Pancreas (tissue), 10 donors: ENCODE measurements at regions not wholly inside any gene's neighbourhood (a gene's known extent, or its start where the extent isn't known, plus 50 kb on each side); places are given as distances from the start of the nearest gene placed in this dataset.

Experiments used
- ATAC-seq, 4 donors: fragments of 200-7000 bp; cut with Tn5 transposase; one replicate each; pipeline versions ENCODE4 v1.8.0 to v1.9.1; 2020; ENCODE audit warnings: mild to moderate bottlenecking in 4 of 4, moderate library complexity in 4 of 4
- DNase-seq, 6 donors: peaks; one replicate each; pipeline ENCODE4 v3.0.0-alpha.2; 2020
- FAIRE-seq: peaks from 2 replicates; lab custom pipeline; 2012; peaks lifted over from hg19 to GRCh38; lab: Jason Lieb, UNC
- H3K27ac ChIP-seq, 4 donors: fragments of 200-600 bp; sonication (generic); 1 replicate in 3 of 4; 2 replicates in 1 of 4; pipeline versions ENCODE4 v1.5.0 to v1.8.0; 2020
- H3K27me3 ChIP-seq, 4 donors: fragments of 200-600 bp; one replicate each; pipeline ENCODE4 v1.8.0; 2021
- H3K36me3 ChIP-seq, 3 donors: fragments of 200-600 bp; sonication (generic) in 1 of 3; one replicate each; pipeline versions ENCODE4 v1.5.0 to v1.8.0; 2020 to 2021
- H3K4me1 ChIP-seq, 3 donors: fragments of 200-600 bp; one replicate each; pipeline ENCODE4 v1.8.0; 2021
- H3K4me3 ChIP-seq, 4 donors: fragments of 200-600 bp; sonication (generic) in 2 of 4; one replicate each; pipeline versions ENCODE4 v1.5.0 to v1.8.0; 2020 to 2021
- H3K9me3 ChIP-seq, 4 donors: fragments of 200-600 bp; one replicate each; pipeline ENCODE4 v1.8.0; 2021
- WGBS, 2 donors: extraction: QIAGEN DNeasy Blood & Tissue Kit; methylation state at CpG; one replicate each; pipeline ENCODE4 v1.1.7; 2013; 5-methylcytosine and 5-hydroxymethylcytosine counted together
- intact Hi-C, 3 donors: fragments of 100-400 bp; cut with DNase I; formaldehyde crosslinking; loops; one replicate each; pipeline versions ENCODE4 v1.11.1 to v1.14.2; 2022
- TF ChIP-seq, protein P1 (sequence below), 4 donors: fragments of 200-600 bp; sonication (generic) in 3 of 4; IDR thresholded peaks; one replicate each; pipeline versions ENCODE4 v1.5.0 to v1.8.0; 2021; ENCODE audit warnings: antibody characterized with exemption in 4 of 4
- donor health status: healthy with polysubstance abuse.
- donor health status: DM: no; HTN: no; CAD: no; lungs with moderate emphysema.
- donor health status: DM: no; HTN: no; CAD: no.
- donor health status: control.
- donor health status: control.
- donor health status: Bipolar disorder and iron deficiency.
- donor health status: DM: yes; HTN: yes; CAD: no.
- donor health status: DM: no; HTN: no; CAD: no.
- donor health status: DM: no; HTN: no; CAD: no.
- donor health status: DM: yes; HTN: yes; CAD: no.

DNA sequence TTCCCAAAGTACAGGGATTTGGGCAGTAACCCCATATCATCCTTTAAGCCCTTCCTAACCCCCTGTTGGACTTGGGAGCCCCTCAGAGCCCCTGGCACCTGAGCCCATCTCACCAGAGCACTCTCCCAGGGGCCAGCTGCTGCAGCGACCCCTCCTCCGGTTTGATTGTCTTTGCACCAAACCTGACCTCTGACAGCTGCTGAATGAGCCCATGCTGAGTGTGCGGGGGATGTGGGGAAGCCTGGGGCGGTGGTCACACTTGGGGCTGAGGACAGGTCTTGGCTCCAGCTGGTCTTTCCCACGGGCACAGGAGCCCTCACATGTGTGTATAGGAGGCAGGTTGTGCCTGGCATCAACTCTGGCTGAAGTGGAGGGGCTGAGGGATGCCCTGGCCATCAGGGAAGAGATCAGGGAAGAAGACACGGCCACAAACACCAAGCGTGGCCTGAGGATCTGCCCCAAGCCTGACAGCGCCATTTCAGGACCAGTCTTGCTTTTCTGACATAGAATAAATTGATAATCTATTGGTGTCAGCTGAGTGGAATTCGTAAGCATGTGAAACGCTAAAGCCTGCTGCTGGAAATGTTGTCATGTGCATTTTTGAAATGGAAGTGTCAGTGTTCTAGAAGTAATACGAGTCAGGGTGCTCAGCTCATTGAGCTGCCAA is 102.4 kb downstream of the ACKR3 start:
- H3K27me3 ChIP-seq, result no peaks in the 10 kb centered on the region
- H3K27ac ChIP-seq, result no peak overlapping the region
- FAIRE-seq (no peak), ATAC-seq (no peak), DNase-seq (no peak)
- no peaks in the 10 kb centered on the region for H3K36me3 ChIP-seq
- 83 to 86% methylated on average over 11 of the region's 11 CpGs for WGBS, 2 donors
- intact Hi-C loops, result no loop called here
- no peaks in the 10 kb centered on the region for H3K9me3 ChIP-seq
- no peak overlapping the region for H3K4me3 ChIP-seq
- H3K4me1 ChIP-seq, result no peaks in the 10 kb centered on the region
- TF ChIP-seq, protein P1, sequence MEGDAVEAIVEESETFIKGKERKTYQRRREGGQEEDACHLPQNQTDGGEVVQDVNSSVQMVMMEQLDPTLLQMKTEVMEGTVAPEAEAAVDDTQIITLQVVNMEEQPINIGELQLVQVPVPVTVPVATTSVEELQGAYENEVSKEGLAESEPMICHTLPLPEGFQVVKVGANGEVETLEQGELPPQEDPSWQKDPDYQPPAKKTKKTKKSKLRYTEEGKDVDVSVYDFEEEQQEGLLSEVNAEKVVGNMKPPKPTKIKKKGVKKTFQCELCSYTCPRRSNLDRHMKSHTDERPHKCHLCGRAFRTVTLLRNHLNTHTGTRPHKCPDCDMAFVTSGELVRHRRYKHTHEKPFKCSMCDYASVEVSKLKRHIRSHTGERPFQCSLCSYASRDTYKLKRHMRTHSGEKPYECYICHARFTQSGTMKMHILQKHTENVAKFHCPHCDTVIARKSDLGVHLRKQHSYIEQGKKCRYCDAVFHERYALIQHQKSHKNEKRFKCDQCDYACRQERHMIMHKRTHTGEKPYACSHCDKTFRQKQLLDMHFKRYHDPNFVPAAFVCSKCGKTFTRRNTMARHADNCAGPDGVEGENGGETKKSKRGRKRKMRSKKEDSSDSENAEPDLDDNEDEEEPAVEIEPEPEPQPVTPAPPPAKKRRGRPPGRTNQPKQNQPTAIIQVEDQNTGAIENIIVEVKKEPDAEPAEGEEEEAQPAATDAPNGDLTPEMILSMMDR (IDR thresholded peaks at IDR 0.05), result no peak

DNA sequence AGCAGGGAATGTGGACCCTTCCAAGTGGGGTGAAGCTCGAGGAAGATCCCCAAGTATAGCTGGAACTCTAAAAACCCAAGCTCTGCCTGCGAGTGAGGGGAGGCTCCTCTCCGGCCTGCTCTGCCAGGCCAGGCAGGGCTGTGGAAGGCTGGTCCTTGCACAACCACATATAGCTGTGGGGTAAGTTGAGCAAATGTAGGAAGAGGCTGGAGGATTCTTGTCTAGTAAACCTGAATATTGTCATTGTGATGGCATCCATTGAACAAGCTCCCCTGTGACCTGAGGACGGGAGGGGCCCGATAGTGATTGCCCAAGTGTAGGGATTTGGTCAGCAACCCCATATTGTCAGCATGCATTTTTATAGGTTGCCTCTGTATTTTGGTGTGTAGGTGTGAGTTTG is 103.0 kb downstream of the ACKR3 start:
- ATAC-seq (no peak), FAIRE-seq (no peak), DNase-seq (no peak)
- no peaks in the 10 kb centered on the region for H3K9me3 ChIP-seq
- no peak overlapping the region for H3K4me3 ChIP-seq
- TF ChIP-seq, protein P1 (IDR thresholded peaks at IDR 0.05), result no peak
- whole genome bisulfite sequencing, 2 donors, result 93 to 97% methylated on average over 5 of the region's 5 CpGs
- H3K36me3 ChIP-seq, result no peaks in the 10 kb centered on the region
- H3K27ac ChIP-seq, result no peak overlapping the region
- H3K4me1 ChIP-seq, result no peaks in the 10 kb centered on the region
- intact Hi-C loops, result no loop called here
- H3K27me3 ChIP-seq, result no peaks in the 10 kb centered on the region

DNA sequence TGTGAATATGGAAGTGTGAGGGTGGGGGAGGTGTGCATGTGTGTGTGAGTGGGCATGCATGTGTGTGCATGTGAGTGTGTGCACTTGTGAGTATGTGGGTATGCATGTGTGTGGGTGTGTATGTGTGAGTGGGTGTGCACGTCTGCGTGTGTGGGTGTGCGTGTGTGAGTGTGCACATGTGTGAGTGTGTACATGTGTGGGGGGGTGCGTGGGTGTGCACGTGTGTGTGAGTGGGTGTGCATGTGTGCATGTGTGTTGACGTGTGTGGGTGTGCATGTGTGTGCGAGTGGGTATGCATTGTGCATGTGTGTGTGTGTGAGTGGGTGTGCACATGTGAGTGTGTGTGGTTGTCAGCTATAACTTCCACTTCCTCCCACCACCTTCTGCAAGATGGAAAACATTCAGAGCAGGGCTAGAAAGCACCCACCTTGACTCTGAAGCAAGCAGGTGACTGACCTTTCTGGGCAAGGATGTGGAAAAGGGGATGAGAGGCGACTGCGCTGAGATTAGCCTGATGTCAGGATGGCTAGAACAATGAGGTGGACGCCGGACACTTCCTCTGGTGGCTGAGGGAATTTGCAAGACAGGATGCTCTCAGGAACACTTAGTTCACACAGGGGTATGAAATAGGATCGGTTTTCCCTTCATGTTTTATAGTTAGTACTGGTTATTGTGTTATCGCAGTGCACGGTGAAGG is 103.6 kb downstream of the ACKR3 start:
- DNase-seq (no peak), FAIRE-seq (no peak), ATAC-seq (no peak)
- WGBS, 2 donors, result 87 to 92% methylated on average over 14 of the region's 14 CpGs
- no peak overlapping the region for H3K27ac ChIP-seq
- H3K36me3 ChIP-seq, result no peaks in the 10 kb centered on the region
- H3K27me3 ChIP-seq, result no peaks in the 10 kb centered on the region
- intact Hi-C loops, result no loop called here
- TF ChIP-seq, protein P1 (IDR thresholded peaks at IDR 0.05), result no peak
- H3K4me3 ChIP-seq, result no peak overlapping the region
- H3K4me1 ChIP-seq, result no peaks in the 10 kb centered on the region
- no peaks in the 10 kb centered on the region for H3K9me3 ChIP-seq

DNA sequence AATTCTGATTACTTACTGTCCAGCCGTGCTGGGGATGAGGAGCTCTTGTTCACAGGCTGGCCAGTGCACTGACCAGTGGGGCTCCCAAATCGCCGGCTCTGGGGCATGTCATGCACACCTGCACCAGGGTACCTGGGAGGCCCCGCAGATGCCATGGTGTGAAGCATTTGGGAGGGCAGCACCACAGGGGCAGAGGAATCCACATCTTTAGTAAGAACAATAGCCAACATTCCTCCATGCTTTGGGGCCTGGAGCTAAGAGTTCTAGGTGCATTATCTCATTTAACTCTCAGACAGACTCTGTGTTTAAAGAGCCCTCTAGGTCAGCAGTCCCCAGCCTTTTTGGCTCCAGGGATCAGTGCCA is 104.2 kb downstream of the ACKR3 start:
- ATAC-seq (no peak), DNase-seq (no peak), FAIRE-seq (no peak)
- no peaks in the 10 kb centered on the region for H3K36me3 ChIP-seq
- no peak overlapping the region for H3K4me3 ChIP-seq
- no peak overlapping the region for H3K27ac ChIP-seq
- TF ChIP-seq, protein P1 (IDR thresholded peaks at IDR 0.05), result no peak
- intact Hi-C loops, result no loop called here
- H3K9me3 ChIP-seq, result no peaks in the 10 kb centered on the region
- H3K4me1 ChIP-seq, result no peaks in the 10 kb centered on the region
- WGBS, 2 donors, result 95% methylated on average over 4 of the region's 4 CpGs
- H3K27me3 ChIP-seq, result no peaks in the 10 kb centered on the region

DNA sequence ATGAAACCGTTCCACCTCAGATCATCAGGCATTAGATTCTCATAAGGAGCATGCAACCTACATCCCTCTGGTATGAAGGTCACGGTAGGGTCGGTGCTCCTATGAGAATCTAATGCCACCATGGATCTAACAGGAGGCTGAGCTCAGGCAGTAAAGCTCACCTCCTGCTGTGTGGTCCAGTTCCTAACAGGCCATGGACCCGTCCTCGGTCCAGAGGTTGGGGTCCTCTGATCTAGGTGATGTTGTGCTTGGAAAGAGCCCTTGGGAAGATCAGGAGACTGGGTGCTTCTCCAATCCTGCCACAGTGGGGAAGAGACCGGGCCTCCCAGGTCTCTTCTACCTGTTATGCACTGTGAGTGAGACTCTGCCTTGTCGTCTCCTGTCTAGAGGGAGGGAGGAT is 104.6 kb downstream of the ACKR3 start:
- no peak for FAIRE-seq
- Histone ChIP-seq H3K27me3 (no peaks in the 10 kb centered on the region), H3K9me3 (no peaks in the 10 kb centered on the region), H3K27ac (no peak overlapping the region), H3K36me3 (no peaks in the 10 kb centered on the region), H3K4me3 (no peak overlapping the region), H3K4me1 (no peaks in the 10 kb centered on the region)
- TF ChIP-seq, protein P1 (IDR thresholded peaks at IDR 0.05), result no peak
- DNase-seq, result no peak
- WGBS, 2 donors, result 90 to 96% methylated on average over 7 of the region's 7 CpGs
- intact Hi-C loops, result no loop called here
- no peak for ATAC-seq
